HG03354 (cell line): ENCODE measurements at regions not wholly inside any gene's neighbourhood (a gene's known extent, or its start where the extent isn't known, plus 50 kb on each side); places are given as distances from the start of the nearest gene placed in this dataset.
"Not testable (repeated sequence)": the region's sequence is repeated elsewhere in the genome, so short reads cannot be mapped to it uniquely, and the experiment has no call there.

Source experiments
- ATAC-seq: cut with Tn5 transposase; IDR thresholded peaks from one replicate; pipeline ENCODE4 v1.9.1; 2021; ENCODE audit warnings: mild to moderate bottlenecking; ENCODE audit not compliant: unreplicated experiment, poor library complexity, severe bottlenecking

- ATAC-seq, result not testable (repeated sequence)
Measured at GRCh38 chr7:128616799-128617198, 55.3 kb upstream of the GARIN1A start.
